GM23338 (cell line): ENCODE measurements at regions not wholly inside any gene's neighbourhood (a gene's known extent, or its start where the extent isn't known, plus 50 kb on each side); places are given as distances from the start of the nearest gene placed in this dataset.

Source experiments
- CREB1 ChIP-seq: fragments of 250-450 bp; sonication (Bioruptor Pico); IDR thresholded peaks from 2 replicates; pipeline ENCODE4 v1.5.0; 2020; ENCODE audit warnings: low read depth, mild to moderate bottlenecking, moderate library complexity
- CTCF ChIP-seq, 2 experiments: fragments of 200-600 bp in 1 of 2; sonication (generic) in 1 of 2; conservative IDR thresholded peaks; 2 replicates each; pipeline versions ENCODE4 v1.5.1 to v1.6.1; 2016 to 2017; ENCODE audit warnings: antibody characterized with exemption in 2 of 2, low read depth in 2 of 2, mild to moderate bottlenecking in 2 of 2, moderate library complexity in 1 of 2
- ETS1 ChIP-seq: IDR thresholded peaks from 2 replicates; pipeline ENCODE4 v1.6.1; 2016; ENCODE audit warnings: antibody characterized with exemption
- EZH2 ChIP-seq: fragments of 200-600 bp; sonication (generic); IDR thresholded peaks from one replicate; pipeline ENCODE4 v1.8.0; 2017; ENCODE audit warnings: antibody characterized with exemption, mild to moderate bottlenecking, low read depth; ENCODE audit not compliant: unreplicated experiment
- JUNB ChIP-seq: IDR thresholded peaks from one replicate; pipeline ENCODE4 v1.6.1; 2016; ENCODE audit warnings: antibody characterized with exemption; ENCODE audit not compliant: unreplicated experiment
- POLR2AphosphoS5 ChIP-seq: IDR thresholded peaks from 2 replicates; pipeline ENCODE4 v1.6.1; 2016; ENCODE audit warnings: antibody characterized with exemption, low read depth
- REST ChIP-seq: IDR thresholded peaks from one replicate; pipeline ENCODE4 v1.6.1; 2018; ENCODE audit warnings: antibody characterized with exemption; ENCODE audit not compliant: unreplicated experiment
- STAT1 ChIP-seq: IDR thresholded peaks from one replicate; pipeline ENCODE4 v1.6.1; 2016; ENCODE audit warnings: antibody characterized with exemption; ENCODE audit not compliant: unreplicated experiment

- TF ChIP-seq CTCF (conservative IDR thresholded peaks at IDR 0.05; ENCODE audit: low read depth in 2 of 2), result no peak
- no peak for TF ChIP-seq EZH2
- TF ChIP-seq CREB1 (CRISPR knock-in tag), result no peak
- TF ChIP-seq REST, result no peak
- no peak for TF ChIP-seq POLR2AphosphoS5
- no peak for TF ChIP-seq ETS1
- no peak for TF ChIP-seq JUNB
- no peak for TF ChIP-seq STAT1
Measured at GRCh38 chr5:85441853-85442252, 1057.2 kb upstream of the EDIL3 start.
